PC-3 (cell line): ENCODE measurements at regions not wholly inside any gene's neighbourhood (a gene's known extent, or its start where the extent isn't known, plus 50 kb on each side); places are given as distances from the start of the nearest gene placed in this dataset.

Experiments used
- ATAC-seq: fragments of 200-7000 bp; cut with Tn5 transposase; 2 replicates; pipeline ENCODE4 v1.9.1; 2020; ENCODE audit warnings: mild to moderate bottlenecking, moderate library complexity
- BruUV-seq: library from RNA; stranded (reverse); fragments of 400-500 nt; replicated peaks from 2 replicates; lab custom pipeline; 2021; lab: Mats Ljungman, UMichigan
- CTCF ChIA-PET: fragments of 300-600 bp; sonication (Branson Sonifier 250); formaldehyde crosslinking; loops from one replicate; lab custom pipeline; 2022; ENCODE audit warnings: antibody characterized with exemption; lab: Charles Lee
- POLR2A ChIA-PET: fragments of 300-600 bp; sonication (Branson Sonifier 250); formaldehyde crosslinking; loops from one replicate; lab custom pipeline; 2022; ENCODE audit warnings: antibody characterized with exemption; ENCODE audit not compliant: unreplicated experiment; lab: Charles Lee
- DNase-seq: peaks from one replicate; pipeline ENCODE4 v3.0.0-alpha.2; 2015
- H2AFZ ChIP-seq: fragments of 300-600 bp; sonication (generic); 2 replicates; pipeline ENCODE4 v1.6.0; 2016; ENCODE audit warnings: antibody characterized with exemption, low read length
- H3F3A ChIP-seq: fragments of 300-600 bp; sonication (generic); one replicate; pipeline ENCODE4 v1.6.0; 2017; ENCODE audit warnings: antibody characterized with exemption, low read length, control low read depth, mild to moderate bottlenecking; ENCODE audit not compliant: unreplicated experiment
- H3K27ac ChIP-seq: fragments of 300-600 bp; sonication (generic); 2 replicates; pipeline ENCODE4 v1.5.1; 2016; ENCODE audit warnings: mild to moderate bottlenecking, low read length
- H3K27me3 ChIP-seq: fragments of 300-600 bp; sonication (generic); 2 replicates; pipeline ENCODE4 v1.6.1; 2016; ENCODE audit warnings: low read length, mixed read lengths
- H3K36me3 ChIP-seq: fragments of 300-600 bp; sonication (generic); 2 replicates; pipeline ENCODE4 v1.6.1; 2016; ENCODE audit warnings: low read depth, mixed run types, low read length, mixed read lengths
- H3K4me1 ChIP-seq: fragments of 300-600 bp; sonication (generic); 2 replicates; pipeline ENCODE4 v1.5.1; 2016; ENCODE audit warnings: low read length; ENCODE audit not compliant: insufficient read depth
- H3K4me2 ChIP-seq: fragments of 300-600 bp; sonication (generic); 2 replicates; pipeline ENCODE4 v1.6.0; 2016; ENCODE audit warnings: low read length
- H3K4me3 ChIP-seq: fragments of 300-600 bp; sonication (generic); 2 replicates; pipeline ENCODE4 v1.5.1; 2016; ENCODE audit warnings: mild to moderate bottlenecking, low read length, mixed read lengths
- H3K79me2 ChIP-seq: fragments of 300-600 bp; sonication (generic); 2 replicates; pipeline ENCODE4 v1.6.1; 2017; ENCODE audit warnings: low read length, mixed read lengths
- H3K9ac ChIP-seq: fragments of 300-600 bp; sonication (generic); 2 replicates; pipeline ENCODE4 v1.6.0; 2016; ENCODE audit warnings: mild to moderate bottlenecking, low read length
- H3K9me2 ChIP-seq: fragments of 300-600 bp; sonication (generic); replicated peaks from 2 replicates; pipeline ENCODE4 v1.6.1; 2016; ENCODE audit warnings: mixed run types, low read length, mixed read lengths
- H3K9me3 ChIP-seq: fragments of 300-600 bp; sonication (generic); 2 replicates; pipeline ENCODE4 v1.6.1; 2016; ENCODE audit warnings: low read length, mixed read lengths
- H4K20me1 ChIP-seq: fragments of 300-600 bp; sonication (generic); 2 replicates; pipeline ENCODE4 v1.6.1; 2016; ENCODE audit warnings: low read length, mixed read lengths
- EZH2 ChIP-seq: fragments of 300-600 bp; sonication (generic); IDR thresholded peaks from one replicate; pipeline ENCODE4 v1.6.1; 2017; ENCODE audit warnings: antibody characterized with exemption, mild to moderate bottlenecking, low read length; ENCODE audit not compliant: unreplicated experiment
- EZH2phosphoT487 ChIP-seq: fragments of 300-600 bp; sonication (generic); IDR thresholded peaks from 2 replicates; pipeline ENCODE4 v1.6.1; 2018; ENCODE audit warnings: mild to moderate bottlenecking, antibody characterized with exemption, low read length, borderline replicate concordance
- intact Hi-C: fragments of 100-400 bp; cut with micrococcal nuclease; formaldehyde crosslinking; loops from 2 replicates; pipeline ENCODE4 v1.9.0; 2023
- TF ChIP-seq, protein P1 (sequence below): fragments of 300-600 bp; sonication (generic); conservative IDR thresholded peaks from 2 replicates; pipeline ENCODE4 v1.5.1; 2017; ENCODE audit warnings: antibody characterized with exemption, low read depth, mild to moderate bottlenecking, low read length

DNA sequence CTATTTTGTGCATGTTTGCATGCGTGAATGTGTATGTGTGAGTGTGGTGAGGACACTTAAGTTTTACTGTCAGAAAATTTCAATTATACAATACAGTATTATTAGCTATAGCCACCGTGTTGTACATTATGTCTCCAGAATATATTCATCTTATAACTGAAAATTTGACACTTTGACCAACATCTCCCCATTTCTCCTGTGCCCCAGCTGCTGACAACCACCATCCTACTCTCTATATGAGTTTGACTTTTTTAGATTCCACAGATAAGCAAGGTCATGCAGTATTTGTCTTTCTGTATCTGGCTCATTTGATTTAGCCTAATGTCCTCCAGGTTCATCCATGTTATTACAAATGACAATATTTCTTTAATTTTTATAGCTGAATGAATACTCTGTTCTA is 195.0 kb downstream of the GPR37 start:
- ChIA-PET CTCF (no interaction called here), POLR2A (interaction anchor here (0.6 kb wide), 1 partner anchor 403 kb away, joined by 3 read pairs; no protein-coding TSS in a partner anchor)
- DNase-seq: no peak
- Histone ChIP-seq H3K9ac (no peak overlapping the region), H3F3A (no peaks in the 10 kb centered on the region), H3K4me1 (peaks cover 21% of the 10 kb centered on the region), H3K36me3 (no peaks in the 10 kb centered on the region), H3K9me3 (no peaks in the 10 kb centered on the region), H3K79me2 (no peaks in the 10 kb centered on the region), H3K9me2 (no peaks in the 10 kb centered on the region), H3K4me3 (no peak overlapping the region), H3K27me3 (no peaks in the 10 kb centered on the region), H3K27ac (no peak overlapping the region), H4K20me1 (no peaks in the 10 kb centered on the region), H3K4me2 (no peak overlapping the region), H2AFZ (no peak overlapping the region)
- BruUV-seq: no TSS peak
- intact Hi-C loops: no loop called here
- TF ChIP-seq, protein P1, sequence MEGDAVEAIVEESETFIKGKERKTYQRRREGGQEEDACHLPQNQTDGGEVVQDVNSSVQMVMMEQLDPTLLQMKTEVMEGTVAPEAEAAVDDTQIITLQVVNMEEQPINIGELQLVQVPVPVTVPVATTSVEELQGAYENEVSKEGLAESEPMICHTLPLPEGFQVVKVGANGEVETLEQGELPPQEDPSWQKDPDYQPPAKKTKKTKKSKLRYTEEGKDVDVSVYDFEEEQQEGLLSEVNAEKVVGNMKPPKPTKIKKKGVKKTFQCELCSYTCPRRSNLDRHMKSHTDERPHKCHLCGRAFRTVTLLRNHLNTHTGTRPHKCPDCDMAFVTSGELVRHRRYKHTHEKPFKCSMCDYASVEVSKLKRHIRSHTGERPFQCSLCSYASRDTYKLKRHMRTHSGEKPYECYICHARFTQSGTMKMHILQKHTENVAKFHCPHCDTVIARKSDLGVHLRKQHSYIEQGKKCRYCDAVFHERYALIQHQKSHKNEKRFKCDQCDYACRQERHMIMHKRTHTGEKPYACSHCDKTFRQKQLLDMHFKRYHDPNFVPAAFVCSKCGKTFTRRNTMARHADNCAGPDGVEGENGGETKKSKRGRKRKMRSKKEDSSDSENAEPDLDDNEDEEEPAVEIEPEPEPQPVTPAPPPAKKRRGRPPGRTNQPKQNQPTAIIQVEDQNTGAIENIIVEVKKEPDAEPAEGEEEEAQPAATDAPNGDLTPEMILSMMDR: no peak
- TF ChIP-seq EZH2 (no peak), EZH2phosphoT487 (no peak)
- no peak for ATAC-seq

- ChIA-PET CTCF (no interaction called here), POLR2A (no interaction called here)
- no TSS peak for BruUV-seq
- peak overlapping the region; percentile 38 for H3K4me2 ChIP-seq
- H3K36me3 ChIP-seq: no peaks in the 10 kb centered on the region
- DNase-seq: peak; percentile 92
- intact Hi-C loops: no loop called here
- no peaks in the 10 kb centered on the region for H4K20me1 ChIP-seq
- TF ChIP-seq EZH2 (no peak), EZH2phosphoT487 (no peak)
- TF ChIP-seq, protein P1: no peak
- peak overlapping the region; percentile 60 for H3K27ac ChIP-seq
- no peak overlapping the region for H2AFZ ChIP-seq
- H3K9ac ChIP-seq: no peak overlapping the region
- no peaks in the 10 kb centered on the region for H3K9me3 ChIP-seq
- H3F3A ChIP-seq: no peaks in the 10 kb centered on the region
- no peaks in the 10 kb centered on the region for H3K9me2 ChIP-seq
- peak; percentile 98 for ATAC-seq
- H3K4me1 ChIP-seq: peaks cover 24% of the 10 kb centered on the region
- no peaks in the 10 kb centered on the region for H3K27me3 ChIP-seq
- no peak overlapping the region for H3K4me3 ChIP-seq
- H3K79me2 ChIP-seq: no peaks in the 10 kb centered on the region
Observed at GRCh38 chr7:124566583-124566982, 199.0 kb downstream of the GPR37 start.

GRCh38 chr7:124557587-124557986 is 208.0 kb downstream of the GPR37 start:
- intact Hi-C loops: no loop called here
- DNase-seq (no peak), ATAC-seq (peak; percentile 29; the same call in 1 of the 2 replicates)
- H3K9ac ChIP-seq: no peak overlapping the region
- BruUV-seq: no TSS peak
- H3K79me2 ChIP-seq: no peaks in the 10 kb centered on the region
- ChIA-PET POLR2A (interaction anchor here (0.6 kb wide), 1 partner anchor 18 kb away, joined by 3 read pairs; no protein-coding TSS in a partner anchor), CTCF (no interaction called here)
- no peak overlapping the region for H3K4me2 ChIP-seq
- TF ChIP-seq, protein P1: no peak
- TF ChIP-seq EZH2 (no peak), EZH2phosphoT487 (no peak)
- H3K36me3 ChIP-seq: no peaks in the 10 kb centered on the region
- H3K27me3 ChIP-seq: no peaks in the 10 kb centered on the region
- no peak overlapping the region for H3K27ac ChIP-seq
- H2AFZ ChIP-seq: 0 out of 2 replicates have a peak overlapping the region, but pooled peaks have one; percentile 15
- H3K4me1 ChIP-seq: 0 out of 2 replicates have a peak, but pooled peaks cover 4% of the 10 kb centered on the region
- H3K9me2 ChIP-seq: no peaks in the 10 kb centered on the region
- H3K9me3 ChIP-seq: no peaks in the 10 kb centered on the region
- H4K20me1 ChIP-seq: no peaks in the 10 kb centered on the region
- no peak overlapping the region for H3K4me3 ChIP-seq
- H3F3A ChIP-seq: no peaks in the 10 kb centered on the region
